ENCODE measurements at regions not wholly inside any gene's neighbourhood (a gene's known extent, or its start where the extent isn't known, plus 50 kb on each side); places are given as distances from the start of the nearest gene placed in this dataset.

DNA sequence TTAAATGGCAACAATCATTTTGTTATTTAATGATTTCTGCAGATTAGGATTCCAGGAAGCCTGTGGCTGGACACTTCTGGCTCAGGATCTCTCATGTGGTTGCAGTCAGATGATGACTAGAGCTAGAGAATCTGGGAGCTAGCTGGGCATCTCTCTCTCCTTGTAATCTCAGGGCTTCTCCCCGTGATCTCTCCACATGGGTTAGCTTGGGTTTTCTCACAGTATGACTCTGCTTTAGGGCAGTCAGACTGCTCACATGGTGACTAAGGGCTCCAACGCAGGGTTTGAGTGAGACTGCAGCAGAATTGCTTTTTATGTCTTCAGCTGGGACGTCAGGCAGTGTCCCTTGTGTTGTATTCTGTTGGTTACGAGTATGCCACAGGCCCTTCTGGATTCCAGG is 361.4 kb downstream of the CBLL2 start:
- no peak for FAIRE-seq
- DNase-seq (ENCODE audit: extremely low spot score, insufficient read length, low read depth) = no peak

GRCh38 chrX:22634751-22635150 is 362.0 kb downstream of the CBLL2 start:
- no peak for FAIRE-seq

GRCh38 chrX:22648281-22648680 is 351.5 kb upstream of the DDX53 start:
- DNase-seq (ENCODE audit: extremely low spot score, insufficient read length, low read depth) = no peak
- FAIRE-seq = no peak

More at GRCh38 chrX:22634751-22635150, 362.0 kb downstream of the CBLL2 start:
- no peak for DNase-seq (ENCODE audit: extremely low spot score, insufficient read length, low read depth)

GRCh38 chrX:22650691-22651090 is 349.1 kb upstream of the DDX53 start:
- DNase-seq (ENCODE audit: extremely low spot score, insufficient read length, low read depth) = no peak
- no peak for FAIRE-seq

DNA sequence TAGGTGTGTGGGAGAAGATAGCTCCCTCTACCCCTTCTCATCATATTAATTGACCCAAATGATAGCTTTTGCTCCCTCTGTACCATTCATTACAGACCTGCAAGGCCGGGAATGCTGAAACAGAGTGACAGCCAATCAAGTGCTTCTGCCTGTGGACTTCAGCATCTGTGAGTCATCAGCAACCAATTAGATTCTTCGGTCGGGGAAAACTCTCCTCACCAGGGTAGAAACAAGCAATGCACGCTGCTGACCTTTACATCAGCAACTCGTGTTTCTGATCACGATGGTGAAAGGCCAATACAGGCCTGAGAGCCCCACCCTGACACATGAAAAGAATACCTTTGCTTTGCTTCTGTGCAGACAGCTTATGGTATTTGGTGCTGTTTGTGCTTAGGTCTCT is 347.2 kb upstream of the DDX53 start:
- FAIRE-seq = no peak

GRCh38 chrX:22660756-22661155 is 339.0 kb upstream of the DDX53 start:
- FAIRE-seq (no peak), DNase-seq (ENCODE audit: extremely low spot score, insufficient read length, low read depth) (no peak)

More for the DNA sequence above, 347.2 kb upstream of the DDX53 start:
- no peak for DNase-seq (ENCODE audit: extremely low spot score, insufficient read length, low read depth)

DNA sequence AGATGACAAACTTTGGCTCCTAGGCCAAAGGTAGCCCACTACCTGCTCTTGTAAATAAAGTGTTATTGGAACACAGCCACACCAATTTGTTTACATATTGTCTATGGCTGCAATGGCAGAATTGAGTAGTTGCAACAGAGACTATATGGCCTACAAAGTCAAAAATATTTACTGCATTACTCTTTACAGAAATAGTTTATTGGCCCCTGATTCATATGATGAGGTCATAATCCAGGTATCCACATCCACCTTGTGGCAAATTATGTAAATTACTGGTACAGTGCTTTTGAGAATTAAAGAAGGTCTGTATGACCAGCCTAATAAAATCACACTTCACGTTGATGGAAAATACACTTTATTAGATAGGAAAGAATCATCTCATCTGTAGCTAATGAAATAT is 337.0 kb upstream of the DDX53 start:
- DNase-seq (ENCODE audit: extremely low spot score, insufficient read length, low read depth) (no peak), FAIRE-seq (no peak)

DNA sequence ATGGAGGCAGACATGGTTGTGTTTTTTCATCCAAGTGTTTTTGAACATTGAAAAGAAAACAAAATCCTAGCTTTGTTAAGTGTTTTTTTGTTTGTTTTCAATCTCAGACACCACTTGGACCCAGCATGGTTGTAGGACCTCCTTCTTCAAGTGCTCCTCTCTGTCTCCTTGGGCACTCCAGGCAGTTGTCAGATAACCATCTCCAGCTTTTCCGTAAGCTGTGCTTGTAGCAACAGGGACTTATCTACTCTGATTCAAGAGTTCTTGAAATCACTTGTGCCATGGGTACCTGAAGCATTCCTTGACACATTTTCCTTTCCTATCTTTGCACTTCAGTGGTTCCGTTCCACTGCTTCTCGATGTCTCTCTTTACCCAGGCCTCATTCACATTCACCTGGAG is 334.9 kb upstream of the DDX53 start:
- FAIRE-seq (no peak), DNase-seq (ENCODE audit: extremely low spot score, insufficient read length, low read depth) (no peak)

DNA sequence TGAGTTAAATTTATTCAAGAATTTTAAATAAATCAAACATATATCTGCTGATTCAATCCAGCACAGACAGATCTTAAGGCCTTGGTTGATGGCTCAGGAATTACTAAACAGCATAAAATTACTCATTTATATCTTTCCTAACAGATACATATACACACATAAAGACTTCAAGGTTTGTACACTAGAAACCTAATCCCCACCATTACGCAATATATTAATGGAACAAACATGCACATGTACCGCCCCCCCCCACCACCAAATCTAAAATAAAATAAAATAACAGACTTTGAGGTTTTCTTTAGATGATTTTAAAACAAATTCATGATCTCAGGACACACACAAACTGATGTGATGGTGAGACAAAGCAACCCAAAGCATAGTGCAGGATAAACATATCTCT is 333.9 kb upstream of the DDX53 start:
- DNase-seq (ENCODE audit: extremely low spot score, insufficient read length, low read depth) (no peak), FAIRE-seq (no peak)

DNA sequence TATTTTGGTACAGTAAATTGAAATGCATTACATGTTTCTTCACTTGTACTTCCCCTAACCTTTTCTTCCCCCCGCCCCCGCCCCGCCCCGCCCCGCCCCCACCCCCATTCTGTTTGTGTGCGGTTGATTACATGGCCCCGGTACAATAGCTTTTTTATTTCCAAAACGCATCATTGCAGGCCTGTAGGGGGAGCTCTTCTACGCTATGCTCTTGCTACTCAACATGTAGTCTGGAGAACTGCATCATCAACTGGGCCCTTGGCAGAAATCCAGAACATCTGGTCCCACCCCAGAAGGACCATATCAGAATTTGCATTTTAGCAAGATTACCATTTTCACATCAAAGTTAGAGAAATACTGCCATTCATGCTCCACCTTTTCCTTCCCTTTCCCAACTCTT is 333.3 kb upstream of the DDX53 start:
- FAIRE-seq = no peak

DNA sequence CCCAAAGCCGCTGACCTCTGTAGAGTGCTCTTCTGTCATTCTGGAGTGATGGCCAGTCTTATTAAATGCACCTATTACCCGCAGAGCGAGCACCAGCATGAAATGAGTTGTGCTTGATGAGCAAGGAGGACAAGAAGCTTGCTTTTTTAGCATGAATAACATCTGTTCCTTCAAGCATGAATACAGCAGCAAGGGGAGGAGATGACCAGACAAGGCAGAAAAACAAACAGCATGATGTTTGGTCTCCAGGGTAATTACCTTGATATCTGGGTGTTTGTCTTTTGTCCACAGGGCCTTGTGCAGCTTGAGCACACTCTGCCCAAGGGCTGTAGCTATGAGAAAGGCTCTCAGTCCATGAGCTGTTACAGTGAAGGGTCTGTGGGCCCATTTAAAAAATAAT is 324.8 kb upstream of the DDX53 start:
- no peak for DNase-seq (ENCODE audit: extremely low spot score, insufficient read length, low read depth)
- no peak for FAIRE-seq

More for the DNA sequence above, 333.3 kb upstream of the DDX53 start:
- no peak for DNase-seq (ENCODE audit: extremely low spot score, insufficient read length, low read depth)

GRCh38 chrX:22686138-22686541 is 313.6 kb upstream of the DDX53 start:
- DNase-seq (ENCODE audit: extremely low spot score, insufficient read length, low read depth) (no peak), FAIRE-seq (no peak)

DNA sequence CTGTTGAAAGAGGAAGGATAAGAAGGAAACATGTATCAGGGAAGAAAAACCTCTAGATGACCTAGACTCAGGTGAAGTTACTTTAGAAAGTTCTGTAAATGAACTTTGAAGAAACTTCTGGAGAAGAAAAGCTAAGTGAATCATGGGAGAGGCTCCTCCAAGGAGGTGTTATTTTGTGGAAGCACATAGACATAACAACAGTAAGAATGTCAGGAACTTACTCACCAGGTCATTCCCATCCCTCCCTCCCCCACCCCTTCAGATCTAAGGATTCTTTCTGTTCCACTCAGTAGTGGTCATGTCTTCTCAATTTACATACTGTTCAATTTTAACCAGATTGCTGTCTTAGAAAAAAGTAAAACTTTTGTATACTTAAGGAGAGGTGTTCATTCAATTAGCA is 310.5 kb upstream of the DDX53 start:
- FAIRE-seq (no peak), DNase-seq (ENCODE audit: extremely low spot score, insufficient read length, low read depth) (no peak)

DNA sequence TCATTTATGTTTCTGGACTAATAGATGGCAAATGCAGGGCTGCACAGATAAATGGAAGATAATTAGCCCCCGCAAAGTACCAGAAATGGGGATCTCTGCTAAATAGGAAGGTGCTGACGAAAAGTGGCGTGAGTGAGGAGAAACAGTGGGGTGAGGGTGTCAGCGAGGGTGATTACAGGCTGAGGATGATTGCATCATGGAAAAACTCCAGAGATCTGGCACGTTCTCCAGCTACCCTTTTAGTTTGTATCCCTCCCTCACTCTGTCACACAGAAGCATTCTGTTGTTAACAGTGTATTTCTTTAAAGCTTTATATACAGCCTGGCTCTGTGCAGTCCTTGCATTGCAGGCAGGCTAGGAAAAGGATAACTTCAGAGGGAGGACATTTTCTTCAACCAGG is 309.6 kb upstream of the DDX53 start:
- FAIRE-seq = no peak
- no peak for DNase-seq (ENCODE audit: extremely low spot score, insufficient read length, low read depth)

- no peak for FAIRE-seq
Observed at GRCh38 chrX:22691966-22692565, 307.7 kb upstream of the DDX53 start.

GRCh38 chrX:22698151-22698550 is 301.6 kb upstream of the DDX53 start:
- no peak for DNase-seq (ENCODE audit: extremely low spot score, insufficient read length, low read depth)
- no peak for FAIRE-seq

More at GRCh38 chrX:22691966-22692565, 307.7 kb upstream of the DDX53 start:
- DNase-seq (ENCODE audit: extremely low spot score, insufficient read length, low read depth) = no peak

GRCh38 chrX:22699581-22700091 is 300.1 kb upstream of the DDX53 start:
- no peak for FAIRE-seq
- DNase-seq (ENCODE audit: extremely low spot score, insufficient read length, low read depth) = no peak

GRCh38 chrX:22712942-22713341 is 286.8 kb upstream of the DDX53 start:
- no peak for FAIRE-seq
- no peak for DNase-seq (ENCODE audit: extremely low spot score, insufficient read length, low read depth)

DNA sequence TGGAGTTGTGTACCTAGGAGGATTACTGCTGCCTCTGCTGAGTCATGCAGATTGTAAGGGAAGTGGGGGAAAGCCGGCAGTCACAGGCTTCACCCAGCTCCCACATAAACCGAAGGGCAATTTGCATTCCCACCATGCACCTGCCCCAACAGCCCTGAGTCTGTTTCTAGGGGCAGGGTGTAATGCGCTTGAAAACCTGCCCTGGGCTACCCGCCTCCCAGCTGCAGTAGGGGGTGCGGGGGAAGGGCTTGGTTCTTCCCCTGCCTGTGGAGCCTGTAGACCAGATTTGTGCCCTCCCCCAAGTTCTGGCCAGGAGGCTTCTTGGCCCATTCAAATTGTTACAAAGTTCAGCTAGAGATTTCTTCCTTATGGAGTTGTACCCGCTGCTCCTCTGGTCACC is 269.2 kb upstream of the DDX53 start:
- FAIRE-seq = no peak

GRCh38 chrX:22737541-22737940 is 262.2 kb upstream of the DDX53 start:
- no peak for FAIRE-seq
- DNase-seq (ENCODE audit: extremely low spot score, insufficient read length, low read depth) = no peak

More for the DNA sequence above, 269.2 kb upstream of the DDX53 start:
- no peak for DNase-seq (ENCODE audit: extremely low spot score, insufficient read length, low read depth)

GRCh38 chrX:22739276-22739675 is 260.5 kb upstream of the DDX53 start:
- no peak for FAIRE-seq
- no peak for DNase-seq (ENCODE audit: extremely low spot score, insufficient read length, low read depth)

DNA sequence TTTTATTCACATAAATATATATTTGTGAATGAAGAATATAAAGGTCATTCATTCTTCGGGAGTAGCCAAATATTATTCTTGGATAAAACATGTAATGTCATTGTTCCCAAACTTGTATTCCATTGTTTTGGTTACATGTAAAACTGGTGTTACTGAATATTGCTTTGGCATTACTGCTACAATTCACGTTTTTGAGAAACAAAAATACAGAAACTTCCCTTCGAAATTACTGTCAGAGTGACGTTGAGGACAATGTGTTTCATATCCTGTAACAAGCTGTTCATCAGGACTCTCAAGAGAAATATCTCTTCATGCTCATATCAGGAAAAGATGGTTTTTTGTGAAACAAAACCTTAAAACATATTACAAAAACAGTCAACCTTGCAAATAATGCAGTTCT is 258.9 kb upstream of the DDX53 start:
- DNase-seq (ENCODE audit: extremely low spot score, insufficient read length, low read depth) (no peak), FAIRE-seq (no peak)

Measured in GM18507 (cell line).